Left forelimb (tissue), 1 donor: ENCODE measurements at regions not wholly inside any gene's neighbourhood (a gene's known extent, or its start where the extent isn't known, plus 50 kb on each side); places are given as distances from the start of the nearest gene placed in this dataset.
"Not testable (repeated sequence)": the region's sequence is repeated elsewhere in the genome, so short reads cannot be mapped to it uniquely, and the experiment has no call there.

ENCODE experiments used
- DNase-seq: peaks from one replicate; pipeline ENCODE4 v3.0.0-alpha.2; 2018; ENCODE audit warnings: low spot score

GRCh38 chr17:15860774-15861173 lies 84.2 kb upstream of the ADORA2B start:
- DNase-seq = not testable (repeated sequence)

- DNase-seq = not testable (repeated sequence)
These were observed 80.9 kb upstream of the ADORA2B start for GRCh38 chr17:15864061-15864460.

- not testable (repeated sequence) for DNase-seq
These were observed 80.5 kb upstream of the ADORA2B start for GRCh38 chr17:15864472-15864871.

DNA sequence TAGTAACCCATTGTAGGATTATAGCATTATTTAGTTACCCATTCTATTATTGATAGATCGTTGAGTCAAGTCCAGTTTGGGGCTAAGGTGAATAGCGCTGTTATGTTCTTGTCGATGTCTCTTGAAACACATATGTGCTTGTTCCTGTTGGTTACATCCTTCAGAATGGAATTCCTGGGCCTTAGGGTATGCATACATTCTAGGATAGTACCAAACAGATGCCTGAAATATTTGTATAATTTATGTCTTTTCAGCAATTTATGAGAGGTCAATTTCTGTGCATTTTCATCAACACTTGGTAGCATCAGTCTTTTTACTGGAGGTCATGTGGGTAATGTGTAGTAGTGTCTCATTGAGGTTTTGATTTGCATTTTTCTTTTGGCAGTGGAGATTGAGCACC lies 78.9 kb upstream of the ADORA2B start:
- not testable (repeated sequence) for DNase-seq

DNA sequence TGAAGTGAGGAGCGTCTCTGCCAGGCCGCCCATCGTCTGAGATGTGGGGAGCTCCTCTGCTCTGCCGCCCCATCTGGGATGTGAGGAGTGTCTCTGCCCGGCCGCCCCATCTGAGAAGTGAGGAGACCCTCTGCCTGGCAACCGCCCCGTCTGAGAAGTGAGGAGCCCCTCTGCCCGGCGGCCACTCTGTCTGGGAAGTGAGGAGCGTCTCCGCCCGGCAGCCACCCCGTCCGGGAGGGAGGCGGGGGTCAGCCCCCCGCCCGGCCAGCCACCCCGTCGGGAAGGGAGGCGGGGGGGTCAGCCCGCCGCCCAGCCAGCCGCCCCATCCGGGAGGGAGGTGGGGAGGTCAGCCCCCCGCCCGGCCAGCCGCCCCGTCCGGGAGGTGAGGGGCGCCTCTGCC lies 77.6 kb upstream of the ADORA2B start:
- DNase-seq = not testable (repeated sequence)

- DNase-seq = not testable (repeated sequence)
These were observed 75.1 kb upstream of the ADORA2B start for GRCh38 chr17:15869868-15870267.

GRCh38 chr17:15872677-15873076 lies 72.3 kb upstream of the ADORA2B start:
- not testable (repeated sequence) for DNase-seq

DNA sequence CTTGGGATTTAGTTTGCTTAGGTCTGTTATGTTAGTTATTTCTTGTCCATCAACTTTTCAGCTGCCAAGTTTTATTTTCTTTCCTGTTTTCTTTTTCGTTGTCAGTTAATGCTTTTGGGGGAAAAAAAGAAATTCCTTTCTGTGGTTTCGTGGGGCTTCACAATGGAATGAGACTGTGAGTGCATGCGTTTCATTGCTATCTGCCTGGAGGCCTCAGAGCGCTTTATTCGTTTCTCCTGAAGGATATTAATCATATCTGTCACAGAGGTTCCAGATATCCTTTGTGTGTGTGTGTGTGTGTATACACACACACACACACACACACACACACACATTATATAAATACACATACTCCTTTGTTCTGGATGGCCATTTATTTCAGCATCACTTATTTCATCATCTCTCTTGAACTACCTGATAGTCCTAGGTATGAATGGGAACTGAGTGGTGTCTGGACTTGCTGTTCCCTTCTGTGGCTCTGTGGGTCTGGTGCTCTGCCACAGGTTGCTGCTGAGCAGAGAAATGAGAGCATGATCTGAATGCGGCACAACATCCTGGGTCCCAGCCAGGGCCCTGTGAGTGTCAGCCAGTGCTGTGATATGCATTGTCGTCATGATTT lies 66.9 kb upstream of the ADORA2B start:
- not testable (repeated sequence) for DNase-seq

DNA sequence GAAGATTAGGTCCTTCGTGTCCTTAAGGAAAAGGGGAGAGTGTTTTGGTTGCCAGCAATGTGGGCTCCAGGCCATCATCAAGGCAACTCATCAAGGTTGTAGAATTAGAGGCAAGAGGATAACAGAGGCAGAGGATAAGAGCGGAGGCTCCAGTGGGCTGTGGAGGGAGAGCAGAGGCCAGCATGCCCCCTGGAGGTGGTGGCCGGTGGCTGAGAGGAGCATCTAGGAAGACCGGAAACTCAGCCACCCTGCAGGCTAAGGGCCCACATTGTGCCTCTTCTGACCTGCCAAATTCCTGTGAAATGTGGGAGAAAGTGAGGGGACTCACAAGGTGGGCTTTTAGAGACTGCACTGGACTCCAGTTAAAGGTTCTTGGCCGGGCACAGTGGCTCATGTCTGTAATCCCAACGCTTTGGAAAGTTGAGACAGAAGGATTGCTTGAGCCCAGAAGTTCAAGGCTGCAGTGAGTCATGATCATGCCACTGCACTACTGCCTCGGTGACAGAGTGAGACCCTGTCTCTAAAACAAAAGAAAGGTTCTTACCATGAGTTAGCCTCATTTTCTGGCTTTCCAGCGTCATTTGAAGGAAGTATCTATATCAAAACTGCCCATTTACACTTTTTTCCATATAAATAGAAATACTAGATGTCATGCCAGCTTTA lies 62.7 kb upstream of the ADORA2B start:
- DNase-seq = no peak

DNA sequence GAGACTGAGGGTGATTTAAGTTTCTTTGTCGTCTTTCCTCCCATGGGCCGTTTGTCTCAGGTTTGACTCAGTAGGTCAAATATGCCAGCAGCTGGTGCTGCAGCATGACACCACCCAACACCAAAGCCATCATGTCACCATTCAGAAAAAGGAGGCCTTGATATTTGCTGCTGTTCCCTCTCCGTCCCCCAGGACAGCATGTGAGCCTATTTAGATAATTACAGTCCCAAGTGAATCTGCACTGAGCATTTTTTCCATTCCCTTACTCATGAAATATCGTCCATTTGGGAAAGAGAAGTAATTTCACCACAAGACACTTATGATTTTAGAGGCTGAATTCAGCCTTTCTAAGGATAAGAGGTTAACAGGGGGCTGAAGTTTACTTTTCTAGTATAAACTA lies 62.2 kb upstream of the ADORA2B start:
- no peak for DNase-seq

DNA sequence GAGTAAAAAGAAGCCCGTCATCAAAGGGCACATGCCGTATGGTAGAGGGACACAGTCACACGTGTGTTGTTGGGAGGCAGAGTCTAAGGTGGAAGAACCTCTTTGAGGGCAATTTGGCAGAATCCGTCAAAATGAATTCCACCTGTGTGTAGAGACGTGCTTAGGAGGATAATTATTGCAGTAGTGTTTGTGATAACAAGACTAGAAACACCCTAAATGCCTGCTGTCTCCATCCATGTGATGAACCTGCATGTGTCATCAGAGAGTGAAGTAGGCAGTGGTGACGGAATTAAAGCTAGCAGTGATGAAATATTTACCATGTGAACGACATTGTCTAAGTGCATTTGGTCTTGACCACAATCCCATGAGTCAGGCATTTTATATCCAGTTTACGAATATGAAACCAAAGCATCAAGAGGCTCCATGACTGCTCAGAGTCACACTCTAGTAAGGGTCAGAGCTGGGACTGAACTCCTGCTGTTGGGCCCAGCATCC lies 61.3 kb upstream of the ADORA2B start:
- DNase-seq = no peak

DNA sequence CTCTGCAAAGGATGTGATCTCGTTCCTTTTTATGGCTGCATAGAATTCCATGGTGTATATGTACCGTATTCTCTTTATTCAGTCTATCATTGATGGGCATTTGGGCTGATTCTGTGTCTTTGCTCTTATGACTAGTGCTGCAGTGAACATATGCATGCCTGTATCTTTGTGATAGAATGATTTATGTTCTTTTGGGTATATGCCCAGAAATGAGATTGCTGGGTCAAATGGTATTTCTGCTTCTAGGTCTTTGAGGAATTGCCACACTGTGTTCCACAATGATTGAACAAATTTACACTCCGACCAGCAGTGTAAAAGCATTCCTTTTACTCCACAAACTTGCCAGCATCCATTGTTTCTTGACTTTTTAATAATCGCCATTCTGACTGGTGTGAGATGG lies 60.2 kb upstream of the ADORA2B start:
- no peak for DNase-seq

- no peak for DNase-seq
These were observed 59.2 kb upstream of the ADORA2B start for GRCh38 chr17:15885770-15886169.

- no peak for DNase-seq
These were observed 58.7 kb upstream of the ADORA2B start for GRCh38 chr17:15886221-15886620.

DNA sequence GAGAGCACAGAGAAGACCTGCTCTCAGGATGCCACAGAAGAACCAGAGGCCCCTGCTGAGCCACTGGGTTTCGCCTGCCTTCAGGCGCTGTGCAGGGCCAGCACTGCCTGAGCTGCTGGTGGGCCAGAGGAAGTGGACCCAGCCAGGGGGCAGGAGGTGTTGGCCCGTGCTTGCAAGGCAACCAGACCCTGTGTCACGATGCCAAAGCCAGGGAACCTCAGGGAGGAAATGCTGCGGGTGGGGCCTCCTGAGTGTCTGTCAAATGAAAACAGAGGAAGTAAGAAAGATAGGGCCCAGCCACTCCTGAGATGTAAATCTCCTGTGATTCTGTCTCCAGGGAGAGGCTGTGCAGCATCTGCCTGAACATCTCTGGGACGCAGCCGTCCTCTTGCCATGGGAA lies 58.1 kb upstream of the ADORA2B start:
- DNase-seq = no peak

GRCh38 chr17:15888436-15888835 lies 56.5 kb upstream of the ADORA2B start:
- DNase-seq = no peak

DNA sequence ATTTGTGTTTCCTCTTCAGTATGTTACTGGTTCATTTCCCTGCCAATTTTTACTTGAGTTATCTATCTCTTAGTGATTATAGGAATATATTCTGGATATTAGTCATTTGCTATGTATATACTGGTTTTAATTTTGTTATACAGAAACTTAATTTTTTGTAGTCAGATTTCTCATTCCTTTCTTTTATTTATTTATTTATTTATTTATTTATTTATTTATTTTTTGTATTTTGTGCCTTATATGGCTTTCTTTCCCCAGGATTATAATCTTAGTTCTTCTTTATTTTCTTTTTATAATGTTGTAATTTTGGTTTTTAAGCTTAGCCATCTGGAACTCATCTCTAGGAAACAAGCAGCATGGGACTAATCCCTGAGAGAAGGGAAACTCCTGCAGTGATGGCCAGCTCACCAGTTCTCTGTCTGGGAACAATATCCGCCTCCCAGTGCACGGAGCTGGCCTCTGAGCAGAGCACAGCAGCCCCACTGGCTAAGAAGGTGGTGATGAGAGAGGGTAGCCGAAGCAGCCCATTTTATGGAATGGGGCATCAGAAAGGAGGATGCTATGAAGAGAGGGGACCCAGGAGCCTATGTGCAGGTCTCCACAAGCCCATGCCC lies 54.5 kb upstream of the ADORA2B start:
- no peak for DNase-seq

DNA sequence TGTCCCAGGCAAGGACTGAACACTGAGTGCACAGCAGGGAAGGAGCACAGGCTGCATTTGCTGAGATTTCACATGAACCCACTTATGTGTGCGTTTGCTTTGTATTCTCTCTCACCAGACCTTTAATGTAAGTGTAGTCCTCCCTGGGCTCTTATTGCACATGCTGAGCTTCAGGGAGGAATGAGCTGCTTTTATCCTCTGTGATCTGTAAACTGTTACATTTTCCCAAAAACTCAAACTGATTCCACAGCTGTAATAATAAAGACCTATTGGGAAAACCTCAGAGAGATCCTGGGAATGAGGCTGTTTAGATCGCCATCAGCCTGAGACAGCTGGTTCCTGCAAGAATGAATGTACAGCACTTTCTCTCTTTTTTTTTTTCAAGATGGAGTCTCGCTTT lies 53.6 kb upstream of the ADORA2B start:
- DNase-seq = no peak

DNA sequence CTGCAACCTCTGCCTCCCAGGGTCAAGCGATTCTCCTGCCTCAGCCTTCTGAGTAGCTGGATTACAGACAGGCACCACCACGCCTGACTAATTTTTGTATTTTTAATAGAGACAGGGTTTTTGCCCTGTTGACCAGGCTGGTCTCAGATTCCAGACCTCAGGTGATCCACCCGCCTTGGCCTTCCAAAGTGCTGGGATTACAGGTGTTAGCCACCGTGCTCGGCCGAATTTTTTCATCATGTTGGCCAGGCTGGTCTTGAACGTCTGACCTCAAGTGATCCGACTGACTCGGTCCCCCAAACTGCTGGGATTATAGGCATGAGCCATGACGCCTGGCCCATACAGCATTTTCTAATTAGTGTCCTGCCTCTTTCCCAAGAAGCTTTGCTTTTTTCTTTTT lies 52.7 kb upstream of the ADORA2B start:
- no peak for DNase-seq

- no peak for DNase-seq
These were observed 51.9 kb upstream of the ADORA2B start for GRCh38 chr17:15892731-15893657.

GRCh38 chr17:15893658-15894024 lies 51.3 kb upstream of the ADORA2B start:
- DNase-seq = no peak

- no peak for DNase-seq
These were observed 50.7 kb upstream of the ADORA2B start for GRCh38 chr17:15894258-15894657.
